Mucosa of descending colon (tissue), 3 donors: ENCODE measurements at regions not wholly inside any gene's neighbourhood (a gene's known extent, or its start where the extent isn't known, plus 50 kb on each side); places are given as distances from the start of the nearest gene placed in this dataset.

Source experiments
- ATAC-seq: fragments of 200-7000 bp; cut with Tn5 transposase; one replicate; pipeline ENCODE4 v1.9.1; 2020; ENCODE audit warnings: mild to moderate bottlenecking, moderate library complexity
- DNase-seq, 3 donors: peaks; one replicate each; pipeline ENCODE4 v3.0.0-alpha.2; 2020
- H3K36me3 ChIP-seq: fragments of 200-600 bp; one replicate; pipeline ENCODE4 v1.8.0; 2021; ENCODE audit warnings: low read depth, mild to moderate bottlenecking
- H3K4me1 ChIP-seq: fragments of 200-600 bp; one replicate; pipeline ENCODE4 v1.8.0; 2021; ENCODE audit warnings: low read depth, mild to moderate bottlenecking
- H3K4me3 ChIP-seq: fragments of 200-600 bp; one replicate; pipeline ENCODE4 v1.8.0; 2021; ENCODE audit warnings: mild to moderate bottlenecking
- H3K9me3 ChIP-seq: fragments of 200-600 bp; one replicate; pipeline ENCODE4 v1.8.0; 2021; ENCODE audit warnings: mild to moderate bottlenecking
- CTCF ChIP-seq: fragments of 200-600 bp; IDR thresholded peaks from one replicate; pipeline ENCODE4 v1.8.0; 2022; ENCODE audit warnings: antibody characterized with exemption, mild to moderate bottlenecking
- intact Hi-C, 2 donors: fragments of 100-400 bp; cut with DNase I in 1 of 2; cut with micrococcal nuclease in 1 of 2; formaldehyde crosslinking; loops; one replicate each; pipeline versions ENCODE4 v1.11.0 to v1.11.1; 2022; cut with DNase I, micrococcal nuclease
- donor health status: DM: no; HTN: no; CAD: no; lungs with moderate emphysema.
- donor health status: DM: no; HTN: no; CAD: no.
- donor health status: DM: no; HTN: yes; CAD: no.

GRCh38 chr3:30470496-30470895, 135.9 kb upstream of the TGFBR2 start:
- no peak for ATAC-seq

GRCh38 chr3:30471066-30471465, 135.3 kb upstream of the TGFBR2 start:
- no peak for ATAC-seq
- DNase-seq = no peak
- H3K4me1 ChIP-seq = no peaks in the 10 kb centered on the region
- no peaks in the 10 kb centered on the region for H3K36me3 ChIP-seq
- intact Hi-C loops = no loop called here
- H3K9me3 ChIP-seq = no peaks in the 10 kb centered on the region
- H3K4me3 ChIP-seq = no peak overlapping the region
- TF ChIP-seq CTCF = no peak

More at GRCh38 chr3:30470496-30470895, 135.9 kb upstream of the TGFBR2 start:
- intact Hi-C loops = no loop called here
- no peak for TF ChIP-seq CTCF
- Histone ChIP-seq H3K36me3 (no peaks in the 10 kb centered on the region), H3K9me3 (no peaks in the 10 kb centered on the region), H3K4me3 (no peak overlapping the region), H3K4me1 (no peaks in the 10 kb centered on the region)
- DNase-seq = no peak

- TF ChIP-seq CTCF = no peak
- H3K4me3 ChIP-seq = no peak overlapping the region
- intact Hi-C loops = no loop called here
- H3K4me1 ChIP-seq = no peaks in the 10 kb centered on the region
- no peaks in the 10 kb centered on the region for H3K9me3 ChIP-seq
- ATAC-seq = no peak
- DNase-seq = no peak
- H3K36me3 ChIP-seq = no peaks in the 10 kb centered on the region
These were observed 134.5 kb upstream of the TGFBR2 start for GRCh38 chr3:30471796-30472489.

DNA sequence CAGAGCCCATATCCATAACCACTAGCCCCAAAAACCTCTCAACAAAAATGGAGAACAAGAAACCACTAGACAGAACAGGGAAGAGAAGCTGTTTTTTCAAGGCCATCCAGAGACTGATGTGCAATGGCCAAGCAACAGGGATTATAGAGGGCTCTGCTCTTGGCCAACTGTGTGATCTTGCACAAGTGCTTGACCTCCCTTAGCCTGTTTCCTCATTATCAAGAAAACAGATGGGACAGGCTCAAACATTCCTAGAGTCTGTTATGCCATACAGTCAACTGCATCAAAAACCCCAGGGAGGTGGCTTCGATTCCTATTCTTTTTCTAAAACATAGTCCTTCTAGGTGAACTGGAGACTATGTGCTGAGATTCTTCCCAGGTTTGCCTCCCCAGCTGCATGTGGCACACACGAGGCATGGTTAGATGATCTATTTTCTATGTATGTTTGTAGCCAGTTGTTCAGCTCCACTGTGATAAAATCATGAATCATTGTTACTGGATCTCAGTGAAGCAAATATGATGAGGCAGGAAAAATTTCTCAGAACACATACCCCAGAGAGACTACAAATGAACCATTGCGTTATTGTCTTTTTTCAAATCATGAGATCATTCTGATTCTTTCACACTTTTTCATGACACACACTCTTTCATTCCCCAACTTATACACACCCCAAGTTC, 132.9 kb upstream of the TGFBR2 start:
- DNase-seq = peak in 1 of 3 donors; percentile 21
- no peaks in the 10 kb centered on the region for H3K4me1 ChIP-seq
- H3K36me3 ChIP-seq = no peaks in the 10 kb centered on the region
- no peaks in the 10 kb centered on the region for H3K9me3 ChIP-seq
- no peak for TF ChIP-seq CTCF
- no peak overlapping the region for H3K4me3 ChIP-seq
- peak; percentile 62 for ATAC-seq
- intact Hi-C loops = no loop called here

GRCh38 chr3:30474371-30474770, 132.0 kb upstream of the TGFBR2 start:
- DNase-seq (no peak), ATAC-seq (no peak)
- intact Hi-C loops = no loop called here
- no peaks in the 10 kb centered on the region for H3K36me3 ChIP-seq
- H3K4me1 ChIP-seq = peaks cover under 1% of the 10 kb centered on the region
- no peak for TF ChIP-seq CTCF
- no peak overlapping the region for H3K4me3 ChIP-seq
- H3K9me3 ChIP-seq = no peaks in the 10 kb centered on the region
